ENCODE measurements at regions not wholly inside any gene's neighbourhood (a gene's known extent, or its start where the extent isn't known, plus 50 kb on each side); places are given as distances from the start of the nearest gene placed in this dataset.

DNA sequence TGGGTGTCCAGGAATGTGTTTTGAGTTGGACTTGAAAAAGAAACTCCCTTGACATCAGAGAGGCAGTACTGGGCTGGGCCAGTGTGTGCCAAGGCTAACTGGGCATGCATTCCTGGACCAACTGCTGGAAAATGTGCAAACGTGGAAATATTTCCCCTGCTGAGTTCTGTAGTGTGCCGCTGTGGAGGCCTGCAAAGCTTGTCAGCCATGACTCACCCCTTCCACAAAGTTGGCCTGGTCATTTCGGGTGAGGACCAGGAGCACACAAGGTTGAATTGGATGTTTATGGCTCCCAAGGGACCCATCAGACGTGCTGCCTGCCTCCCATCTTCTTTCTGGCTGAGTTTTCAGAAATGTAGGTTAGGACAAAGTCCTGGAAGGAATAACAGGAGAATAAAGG, 513.1 kb downstream of the MIAT start:
- H3K36me3 ChIP-seq, result no peaks in the 10 kb centered on the region
- intact Hi-C loops (cut with DNase I), result no loop called here
- no peak for TF ChIP-seq POLR2A (IDR thresholded peaks at IDR 0.05)
- TF ChIP-seq POLR2AphosphoS5 (IDR thresholded peaks at IDR 0.05; ENCODE audit: insufficient read depth in 1 of 2, low read depth in 1 of 2), result peak in 1 of 2 donors; percentile 18
- TF ChIP-seq, protein P1, sequence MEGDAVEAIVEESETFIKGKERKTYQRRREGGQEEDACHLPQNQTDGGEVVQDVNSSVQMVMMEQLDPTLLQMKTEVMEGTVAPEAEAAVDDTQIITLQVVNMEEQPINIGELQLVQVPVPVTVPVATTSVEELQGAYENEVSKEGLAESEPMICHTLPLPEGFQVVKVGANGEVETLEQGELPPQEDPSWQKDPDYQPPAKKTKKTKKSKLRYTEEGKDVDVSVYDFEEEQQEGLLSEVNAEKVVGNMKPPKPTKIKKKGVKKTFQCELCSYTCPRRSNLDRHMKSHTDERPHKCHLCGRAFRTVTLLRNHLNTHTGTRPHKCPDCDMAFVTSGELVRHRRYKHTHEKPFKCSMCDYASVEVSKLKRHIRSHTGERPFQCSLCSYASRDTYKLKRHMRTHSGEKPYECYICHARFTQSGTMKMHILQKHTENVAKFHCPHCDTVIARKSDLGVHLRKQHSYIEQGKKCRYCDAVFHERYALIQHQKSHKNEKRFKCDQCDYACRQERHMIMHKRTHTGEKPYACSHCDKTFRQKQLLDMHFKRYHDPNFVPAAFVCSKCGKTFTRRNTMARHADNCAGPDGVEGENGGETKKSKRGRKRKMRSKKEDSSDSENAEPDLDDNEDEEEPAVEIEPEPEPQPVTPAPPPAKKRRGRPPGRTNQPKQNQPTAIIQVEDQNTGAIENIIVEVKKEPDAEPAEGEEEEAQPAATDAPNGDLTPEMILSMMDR (IDR thresholded peaks at IDR 0.05), result no peak
- no peaks in the 10 kb centered on the region for H3K4me1 ChIP-seq
- peak in 1 of 2 donors; percentile 88 for DNase-seq (ENCODE audit: extremely low spot score in 2 of 2)
- H3K4me3 ChIP-seq, result no peak overlapping the region
- H3K27ac ChIP-seq, result no peak overlapping the region
- no peaks in the 10 kb centered on the region for H3K9me3 ChIP-seq
- no peaks in the 10 kb centered on the region for H3K27me3 ChIP-seq

- no peak overlapping the region for H3K4me3 ChIP-seq
- TF ChIP-seq POLR2AphosphoS5 (IDR thresholded peaks at IDR 0.05; ENCODE audit: insufficient read depth in 1 of 2, low read depth in 1 of 2) (no peak), POLR2A (IDR thresholded peaks at IDR 0.05) (no peak)
- TF ChIP-seq, protein P1 (IDR thresholded peaks at IDR 0.05), result no peak
- H3K36me3 ChIP-seq, result no peaks in the 10 kb centered on the region
- intact Hi-C loops (cut with DNase I), result no loop called here
- H3K27ac ChIP-seq, result no peak overlapping the region
- no peak for DNase-seq (ENCODE audit: extremely low spot score in 2 of 2)
- H3K27me3 ChIP-seq, result no peaks in the 10 kb centered on the region
- no peaks in the 10 kb centered on the region for H3K4me1 ChIP-seq
- H3K9me3 ChIP-seq, result no peaks in the 10 kb centered on the region
These were observed 513.8 kb downstream of the MIAT start for GRCh38 chr22:27171212-27171611.

DNA sequence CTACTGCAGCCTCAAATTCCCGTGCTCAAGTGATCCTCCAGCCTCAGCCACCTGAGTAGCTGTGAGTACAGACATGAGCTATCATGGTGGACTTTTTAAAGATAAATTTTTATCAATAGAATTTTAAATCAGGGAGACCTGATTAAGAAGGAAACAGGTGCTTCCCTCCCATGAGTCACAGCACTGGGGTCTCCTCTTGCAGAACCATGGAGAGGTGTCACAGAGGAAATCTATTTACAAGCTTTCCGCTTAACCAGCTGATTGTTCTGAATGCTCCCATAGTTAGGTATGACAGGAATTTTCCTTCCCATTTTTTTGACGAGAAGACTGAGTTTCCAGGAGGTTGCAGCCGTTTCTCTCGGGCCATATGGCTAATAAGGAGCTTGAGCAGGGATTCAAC, 516.1 kb downstream of the MIAT start:
- no peaks in the 10 kb centered on the region for H3K4me1 ChIP-seq
- DNase-seq (ENCODE audit: extremely low spot score in 2 of 2), result no peak
- no peaks in the 10 kb centered on the region for H3K36me3 ChIP-seq
- H3K9me3 ChIP-seq, result no peaks in the 10 kb centered on the region
- no peaks in the 10 kb centered on the region for H3K27me3 ChIP-seq
- no peak overlapping the region for H3K4me3 ChIP-seq
- TF ChIP-seq POLR2A (IDR thresholded peaks at IDR 0.05) (no peak), POLR2AphosphoS5 (IDR thresholded peaks at IDR 0.05; ENCODE audit: insufficient read depth in 1 of 2, low read depth in 1 of 2) (no peak)
- TF ChIP-seq, protein P1 (IDR thresholded peaks at IDR 0.05), result no peak
- intact Hi-C loops (cut with DNase I), result no loop called here
- no peak overlapping the region for H3K27ac ChIP-seq

- Histone ChIP-seq H3K9me3 (no peaks in the 10 kb centered on the region), H3K36me3 (no peaks in the 10 kb centered on the region), H3K27ac (no peak overlapping the region), H3K4me3 (no peak overlapping the region), H3K27me3 (no peaks in the 10 kb centered on the region), H3K4me1 (no peaks in the 10 kb centered on the region)
- no peak for TF ChIP-seq POLR2AphosphoS5 (IDR thresholded peaks at IDR 0.05; ENCODE audit: insufficient read depth in 1 of 2, low read depth in 1 of 2)
- intact Hi-C loops (cut with DNase I), result no loop called here
- DNase-seq (ENCODE audit: extremely low spot score in 2 of 2), result no peak
These were observed 517.8 kb downstream of the MIAT start for GRCh38 chr22:27175021-27175838.

DNA sequence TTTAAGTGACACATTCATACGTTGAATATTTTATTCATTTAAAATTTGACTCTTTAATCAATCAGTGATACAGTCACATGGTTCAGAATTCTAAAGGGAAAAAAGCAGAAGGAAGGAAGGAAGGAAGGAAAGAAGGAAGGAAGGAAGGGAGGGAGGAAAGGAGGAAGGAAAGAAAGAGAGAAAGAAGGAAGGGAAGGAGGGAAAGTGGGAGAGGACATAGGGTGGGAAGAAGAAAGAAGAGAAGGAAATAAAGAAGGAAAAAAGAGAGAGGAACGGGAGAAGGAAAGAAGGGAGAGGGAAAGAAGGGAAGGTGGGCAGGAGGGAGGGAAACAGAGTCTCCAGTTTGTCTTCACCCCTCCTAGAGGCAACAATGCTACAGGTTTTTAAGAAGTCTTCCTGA, 518.6 kb downstream of the MIAT start:
- H3K27ac ChIP-seq, result no peak overlapping the region
- no peaks in the 10 kb centered on the region for H3K4me1 ChIP-seq
- no peak overlapping the region for H3K4me3 ChIP-seq
- intact Hi-C loops (cut with DNase I), result no loop called here
- no peak for TF ChIP-seq POLR2A (IDR thresholded peaks at IDR 0.05)
- TF ChIP-seq, protein P1 (IDR thresholded peaks at IDR 0.05), result no peak
- no peak for TF ChIP-seq POLR2AphosphoS5 (IDR thresholded peaks at IDR 0.05; ENCODE audit: insufficient read depth in 1 of 2, low read depth in 1 of 2)
- H3K27me3 ChIP-seq, result no peaks in the 10 kb centered on the region
- no peaks in the 10 kb centered on the region for H3K36me3 ChIP-seq
- DNase-seq (ENCODE audit: extremely low spot score in 2 of 2), result no peak
- no peaks in the 10 kb centered on the region for H3K9me3 ChIP-seq

Data from vagina (tissue), 2 donors.